GM21717 (cell line): ENCODE measurements at regions not wholly inside any gene's neighbourhood (a gene's known extent, or its start where the extent isn't known, plus 50 kb on each side); places are given as distances from the start of the nearest gene placed in this dataset.

ENCODE experiments used
- ATAC-seq: cut with Tn5 transposase; IDR thresholded peaks from one replicate; pipeline ENCODE4 v1.9.1; 2021; ENCODE audit warnings: mild to moderate bottlenecking, moderate library complexity; ENCODE audit not compliant: unreplicated experiment

GRCh38 chr10:90174531-90174930 lies 473.1 kb downstream of the KIF20B start:
- no peak for ATAC-seq

- no peak for ATAC-seq
These were observed 473.8 kb downstream of the KIF20B start for GRCh38 chr10:90175161-90175681.

DNA sequence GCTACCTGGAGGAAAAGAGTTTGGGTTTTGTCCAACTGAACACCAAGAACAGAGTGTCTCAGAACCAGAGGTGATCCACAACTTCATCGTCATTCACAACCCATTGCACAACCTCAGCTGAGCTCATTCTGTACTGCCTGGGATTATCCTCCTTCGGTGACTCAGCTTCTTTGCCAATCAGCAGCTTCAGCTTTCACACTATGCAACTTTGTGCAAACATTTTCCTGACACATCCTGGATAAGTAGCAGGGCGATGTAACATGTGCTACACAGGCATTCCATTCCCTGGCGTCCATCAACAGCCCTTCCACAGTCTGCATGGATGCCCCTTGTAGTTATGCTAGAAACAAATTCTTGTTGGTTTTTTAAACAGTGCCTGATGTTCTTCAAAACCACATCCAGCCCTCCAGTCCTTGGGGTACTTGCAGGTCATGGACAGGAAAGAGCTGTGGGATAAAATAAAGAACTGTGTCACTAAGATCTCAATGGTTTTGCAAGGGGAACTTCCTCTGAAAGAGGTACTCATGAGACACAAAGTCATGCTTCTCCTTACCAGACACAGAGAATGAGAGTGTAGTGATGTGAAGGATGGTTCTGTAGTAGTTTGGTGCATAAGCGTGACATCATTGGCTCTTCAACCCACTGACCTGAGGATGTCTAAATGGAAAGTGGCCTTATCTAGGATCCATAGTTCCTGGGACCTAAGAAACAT lies 478.5 kb downstream of the KIF20B start:
- ATAC-seq = no peak

GRCh38 chr10:90180886-90181691 lies 479.7 kb downstream of the KIF20B start:
- ATAC-seq = no peak

DNA sequence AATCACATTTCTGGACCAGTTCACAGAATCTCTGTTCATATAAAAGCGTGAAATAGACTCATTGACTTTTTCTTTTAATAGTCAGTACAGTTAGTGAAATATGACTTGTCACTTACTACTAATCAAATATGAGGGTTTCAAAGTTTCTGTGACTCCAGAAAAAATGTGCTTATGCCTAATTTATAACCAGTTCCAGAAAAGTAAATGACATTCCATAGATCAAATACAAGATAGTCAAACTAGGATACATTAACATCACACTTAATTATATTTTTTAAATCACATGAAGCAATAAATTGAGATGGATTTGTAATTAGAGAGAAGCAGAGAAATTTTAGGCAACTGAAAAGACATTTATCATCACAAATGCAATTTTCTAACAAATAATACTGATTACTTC lies 491.4 kb downstream of the KIF20B start:
- no peak for ATAC-seq

DNA sequence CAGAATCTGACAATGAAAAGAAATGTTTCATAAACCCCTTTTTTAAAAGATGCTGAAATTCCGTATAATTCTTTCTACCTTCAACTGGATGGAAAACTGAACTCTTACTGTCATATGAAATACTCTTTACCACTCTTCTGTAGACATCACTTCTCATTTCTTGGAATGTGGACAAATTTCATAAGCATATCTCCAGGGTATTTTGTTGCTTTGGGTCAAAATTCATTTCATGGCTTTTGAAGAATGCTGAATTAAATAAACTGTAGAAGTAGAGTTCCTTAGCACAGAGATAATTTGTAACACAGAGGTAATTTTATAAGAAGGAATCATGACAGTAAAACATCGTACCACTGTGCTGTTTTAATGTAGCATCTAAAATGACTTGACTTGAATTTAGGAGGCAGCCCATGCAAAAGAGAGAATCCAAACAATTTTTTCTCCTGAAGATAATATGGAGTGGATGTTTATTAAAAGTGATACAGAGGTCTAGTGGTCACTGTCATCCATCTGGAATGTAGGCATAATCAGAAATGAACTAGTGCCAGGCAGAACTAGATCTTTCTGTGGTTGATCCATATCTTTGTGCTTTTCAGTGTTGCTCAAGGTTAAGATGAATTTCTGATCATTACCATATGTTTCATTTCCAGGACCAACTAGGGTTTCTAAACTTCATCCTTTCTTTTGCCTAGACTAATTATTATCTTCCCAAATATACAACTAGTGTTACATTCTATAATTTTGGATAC lies 492.0 kb downstream of the KIF20B start:
- no peak for ATAC-seq

GRCh38 chr10:90195288-90195840 lies 494.0 kb downstream of the KIF20B start:
- ATAC-seq = no peak

DNA sequence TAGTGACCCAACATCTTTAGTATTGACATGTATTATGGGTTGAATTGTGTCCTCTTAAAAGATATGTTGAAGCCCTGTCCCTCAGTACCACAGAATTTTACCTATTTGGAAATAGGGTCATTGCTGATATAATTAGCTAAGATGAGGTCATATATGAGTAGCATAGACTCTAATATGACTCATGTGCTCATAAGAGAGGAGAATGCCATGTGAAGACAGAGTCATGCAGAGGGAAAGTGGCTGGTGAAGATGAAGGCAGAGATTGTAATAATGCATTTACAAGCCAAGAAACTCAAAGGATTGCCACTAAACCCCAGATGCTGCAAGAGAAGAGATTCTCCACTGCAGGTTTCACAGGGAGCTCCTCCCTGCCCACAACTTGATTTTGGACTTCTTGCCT lies 496.4 kb downstream of the KIF20B start:
- no peak for ATAC-seq

GRCh38 chr10:90199093-90199492 lies 497.7 kb downstream of the KIF20B start:
- no peak for ATAC-seq

DNA sequence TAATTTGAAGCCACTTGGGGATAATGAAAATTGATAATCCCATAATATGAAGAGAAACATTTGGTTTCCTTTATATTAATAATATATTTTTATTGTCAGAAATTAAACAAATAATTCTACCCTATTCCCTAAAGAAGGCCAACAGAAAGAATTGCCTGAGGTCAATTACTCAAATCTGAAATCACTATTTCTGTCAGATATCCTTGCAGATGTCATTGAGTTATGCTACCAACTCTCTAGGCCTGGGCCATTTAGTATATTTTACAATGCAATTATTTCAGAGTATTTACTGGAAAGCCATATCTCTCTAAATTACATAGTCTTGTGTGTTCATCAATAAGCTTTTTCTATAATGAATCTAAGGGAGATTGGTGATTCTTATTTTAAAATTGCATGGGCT lies 498.1 kb downstream of the KIF20B start:
- no peak for ATAC-seq

GRCh38 chr10:90204131-90204955 lies 503.0 kb downstream of the KIF20B start:
- no peak for ATAC-seq

- ATAC-seq = no peak
These were observed 503.5 kb downstream of the KIF20B start for GRCh38 chr10:90204956-90205314.

DNA sequence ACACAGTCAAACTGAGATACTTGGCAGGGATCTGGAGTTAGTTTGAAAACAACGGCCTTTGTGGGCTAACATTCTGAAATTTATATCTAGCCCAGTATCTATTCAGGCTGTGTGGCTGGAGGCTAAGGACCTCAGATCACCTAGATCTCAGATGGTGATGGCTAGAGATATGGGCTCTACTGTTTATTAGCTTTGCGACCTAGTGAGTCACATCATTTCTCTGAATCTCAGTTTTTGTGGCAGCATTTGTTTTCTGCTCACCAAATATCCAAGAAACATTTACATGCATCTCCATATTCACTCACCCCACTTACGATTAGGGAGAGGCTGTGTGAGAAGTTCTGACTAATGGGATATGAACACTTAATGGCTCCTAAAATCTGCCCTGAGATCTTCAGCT lies 503.9 kb downstream of the KIF20B start:
- no peak for ATAC-seq

GRCh38 chr10:90213346-90213745 lies 512.0 kb downstream of the KIF20B start:
- ATAC-seq = no peak

DNA sequence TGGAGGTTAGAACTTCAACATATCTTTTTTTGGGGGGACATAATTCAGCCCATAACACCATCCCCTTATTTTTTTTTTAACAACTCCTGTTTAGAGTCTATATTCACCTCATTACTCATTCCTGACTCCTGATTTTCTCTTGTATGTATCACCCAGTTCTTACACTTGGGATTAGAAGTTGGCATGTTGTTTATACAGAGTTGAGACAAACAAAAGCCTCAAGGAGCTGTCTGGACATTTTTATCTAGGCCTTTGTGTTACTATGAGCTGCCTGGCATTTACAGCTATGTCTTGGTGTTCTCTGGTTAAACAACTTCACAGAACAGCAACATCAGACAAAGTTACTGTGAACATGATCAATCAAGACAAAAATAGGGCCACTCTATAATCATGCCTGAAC lies 517.5 kb downstream of the KIF20B start:
- no peak for ATAC-seq

GRCh38 chr10:90222372-90222771 lies 521.0 kb downstream of the KIF20B start:
- no peak for ATAC-seq

GRCh38 chr10:90222939-90223338 lies 521.5 kb downstream of the KIF20B start:
- ATAC-seq = no peak

GRCh38 chr10:90224791-90225566 lies 523.6 kb downstream of the KIF20B start:
- no peak for ATAC-seq

- ATAC-seq = no peak
These were observed 525.1 kb downstream of the KIF20B start for GRCh38 chr10:90226517-90226916.

DNA sequence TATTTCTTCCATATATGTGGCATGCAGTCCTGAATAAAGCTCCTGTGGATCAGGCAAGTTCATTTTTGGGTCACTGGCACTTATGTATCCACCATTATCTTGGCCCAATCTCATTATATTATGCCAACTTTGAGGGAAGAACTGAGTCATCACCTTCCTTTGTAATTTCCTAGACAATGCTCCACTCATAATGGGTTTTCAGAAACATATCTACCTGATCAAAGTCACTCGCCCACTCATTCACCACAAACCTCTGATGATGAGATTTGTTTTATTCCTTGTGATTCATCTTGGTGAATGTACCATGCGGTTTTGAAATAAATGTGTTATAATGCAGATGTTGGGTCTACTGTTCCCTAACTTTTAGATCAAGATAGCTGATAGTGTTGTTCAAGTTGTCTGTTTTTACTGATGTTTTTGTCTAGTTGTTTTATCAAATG lies 525.8 kb downstream of the KIF20B start:
- no peak for ATAC-seq
